ENCODE measurements at regions not wholly inside any gene's neighbourhood (a gene's known extent, or its start where the extent isn't known, plus 50 kb on each side); places are given as distances from the start of the nearest gene placed in this dataset.

DNA sequence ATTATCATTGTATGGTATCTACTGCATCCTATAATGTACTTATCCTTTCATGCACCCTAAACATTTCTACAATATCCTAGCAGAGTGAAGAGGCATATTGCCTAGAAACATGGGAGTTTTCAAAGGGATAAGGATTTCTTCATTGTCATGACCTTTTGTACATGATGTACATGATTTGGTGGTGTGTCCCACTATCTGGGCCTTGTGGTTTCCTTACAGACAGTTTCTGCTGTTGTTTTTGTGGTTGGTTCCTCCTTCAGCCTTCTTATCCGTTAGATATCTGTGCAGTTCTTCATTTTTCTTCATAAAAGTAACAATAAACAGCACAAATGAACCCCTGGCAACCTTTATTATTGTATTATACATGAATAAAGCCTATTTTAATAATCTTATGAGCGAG, 70.4 kb upstream of the BACH1 start:
- TF ChIP-seq, protein P1, sequence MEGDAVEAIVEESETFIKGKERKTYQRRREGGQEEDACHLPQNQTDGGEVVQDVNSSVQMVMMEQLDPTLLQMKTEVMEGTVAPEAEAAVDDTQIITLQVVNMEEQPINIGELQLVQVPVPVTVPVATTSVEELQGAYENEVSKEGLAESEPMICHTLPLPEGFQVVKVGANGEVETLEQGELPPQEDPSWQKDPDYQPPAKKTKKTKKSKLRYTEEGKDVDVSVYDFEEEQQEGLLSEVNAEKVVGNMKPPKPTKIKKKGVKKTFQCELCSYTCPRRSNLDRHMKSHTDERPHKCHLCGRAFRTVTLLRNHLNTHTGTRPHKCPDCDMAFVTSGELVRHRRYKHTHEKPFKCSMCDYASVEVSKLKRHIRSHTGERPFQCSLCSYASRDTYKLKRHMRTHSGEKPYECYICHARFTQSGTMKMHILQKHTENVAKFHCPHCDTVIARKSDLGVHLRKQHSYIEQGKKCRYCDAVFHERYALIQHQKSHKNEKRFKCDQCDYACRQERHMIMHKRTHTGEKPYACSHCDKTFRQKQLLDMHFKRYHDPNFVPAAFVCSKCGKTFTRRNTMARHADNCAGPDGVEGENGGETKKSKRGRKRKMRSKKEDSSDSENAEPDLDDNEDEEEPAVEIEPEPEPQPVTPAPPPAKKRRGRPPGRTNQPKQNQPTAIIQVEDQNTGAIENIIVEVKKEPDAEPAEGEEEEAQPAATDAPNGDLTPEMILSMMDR (IDR thresholded peaks at IDR 0.05), result no peak
- TF ChIP-seq POLR2A (IDR thresholded peaks at IDR 0.05), result no peak

All from right lobe of liver (tissue), 4 donors.